SK-N-MC (cell line): ENCODE measurements at regions not wholly inside any gene's neighbourhood (a gene's known extent, or its start where the extent isn't known, plus 50 kb on each side); places are given as distances from the start of the nearest gene placed in this dataset.

Experiments
- EZH2 ChIP-seq: fragments of 200-600 bp; sonication (generic); IDR thresholded peaks from one replicate; pipeline ENCODE4 v1.6.1; 2017; ENCODE audit warnings: antibody characterized with exemption
- FOXP2 ChIP-seq: optimal IDR thresholded peaks from 2 replicates; pipeline ENCODE3; 2011; ENCODE audit warnings: mild to moderate bottlenecking, moderate library complexity; ENCODE audit not compliant: insufficient read depth; ENCODE audit errors: extremely low read length, control extremely low read depth
- POLR2AphosphoS5 ChIP-seq: IDR thresholded peaks from 2 replicates; pipeline ENCODE4 v1.6.1; 2012; ENCODE audit warnings: mild to moderate bottlenecking, low read depth, low read length, borderline replicate concordance

DNA sequence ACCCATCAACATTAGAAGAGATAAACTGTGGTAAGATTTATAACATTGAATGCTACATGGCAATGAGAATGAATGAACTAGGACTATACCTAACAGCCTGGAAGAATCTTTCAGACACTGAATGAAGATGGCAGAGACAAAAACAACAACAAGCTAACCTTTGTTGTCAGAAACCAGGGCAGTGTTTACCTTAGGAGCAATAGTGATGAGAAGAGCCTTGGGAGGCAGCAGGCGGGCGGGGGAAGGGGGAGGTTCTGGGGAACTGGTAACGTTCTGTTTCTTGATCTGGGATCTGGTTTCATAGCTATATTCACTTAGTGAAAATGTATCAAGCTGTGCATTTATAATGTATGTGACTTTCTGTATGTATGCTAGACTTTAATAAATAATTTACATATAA is 139.0 kb upstream of the TNRC6C start:
- no peak for TF ChIP-seq EZH2
- TF ChIP-seq POLR2AphosphoS5: no peak
- TF ChIP-seq FOXP2: no peak
